Stimulated activated CD4-positive, alpha-beta T cell treated with anti-CD3 and anti-CD28 coated beads, TNF-alpha, amount 100 ng/mL, for 48 hours (primary cell): ENCODE measurements at regions not wholly inside any gene's neighbourhood (a gene's known extent, or its start where the extent isn't known, plus 50 kb on each side); places are given as distances from the start of the nearest gene placed in this dataset.
"Not testable (repeated sequence)": the region's sequence is repeated elsewhere in the genome, so short reads cannot be mapped to it uniquely, and the experiment has no call there.

ENCODE experiments used
- DNase-seq, 3 donors: peaks; one replicate each; pipeline ENCODE4 v3.0.0-alpha.2; 2020; ENCODE audit warnings: low read depth in 3 of 3

GRCh38 chr9:81022177-81022576 is 667.2 kb downstream of the TLE1 start:
- DNase-seq = no peak

- not testable (repeated sequence) for DNase-seq
Observed at GRCh38 chr9:81014945-81015344, 674.4 kb downstream of the TLE1 start.

- not testable (repeated sequence) for DNase-seq
Observed at GRCh38 chr9:81013191-81013590, 676.2 kb downstream of the TLE1 start.

- no peak for DNase-seq
Observed at GRCh38 chr9:81002906-81003305, 686.4 kb downstream of the TLE1 start.

GRCh38 chr9:81002242-81002641 is 687.1 kb downstream of the TLE1 start:
- DNase-seq = peak in 1 of 3 donors; percentile 0

GRCh38 chr9:80995759-80996158 is 693.6 kb downstream of the TLE1 start:
- no peak for DNase-seq

- no peak for DNase-seq
Observed at GRCh38 chr9:80994892-80995291, 694.5 kb downstream of the TLE1 start.

GRCh38 chr9:80985595-80985994 is 703.8 kb downstream of the TLE1 start:
- not testable (repeated sequence) for DNase-seq

- DNase-seq = no peak
Observed at GRCh38 chr9:80976403-80976802, 712.9 kb downstream of the TLE1 start.

- not testable (repeated sequence) for DNase-seq
Observed at GRCh38 chr9:80970377-80970776, 719.0 kb downstream of the TLE1 start.

GRCh38 chr9:80968611-80969010 is 720.7 kb downstream of the TLE1 start:
- DNase-seq = no peak

GRCh38 chr9:80964914-80965313 is 724.4 kb downstream of the TLE1 start:
- DNase-seq = no peak

GRCh38 chr9:80964374-80964773 is 725.0 kb downstream of the TLE1 start:
- DNase-seq = no peak

GRCh38 chr9:80957801-80958200 is 731.5 kb downstream of the TLE1 start:
- no peak for DNase-seq

- DNase-seq = no peak
Observed at GRCh38 chr9:80954521-80954920, 734.8 kb downstream of the TLE1 start.

GRCh38 chr9:80952363-80952922 is 736.9 kb downstream of the TLE1 start:
- DNase-seq = no peak

- no peak for DNase-seq
Observed at GRCh38 chr9:80951675-80952074, 737.7 kb downstream of the TLE1 start.

- no peak for DNase-seq
Observed at GRCh38 chr9:80948876-80949275, 740.5 kb downstream of the TLE1 start.

- DNase-seq = no peak
Observed at GRCh38 chr9:80948066-80948465, 741.3 kb downstream of the TLE1 start.

- DNase-seq = no peak
Observed at GRCh38 chr9:80946496-80947170, 742.7 kb downstream of the TLE1 start.

GRCh38 chr9:80945436-80945835 is 743.9 kb downstream of the TLE1 start:
- no peak for DNase-seq

- DNase-seq = no peak
Observed at GRCh38 chr9:80937645-80938044, 751.7 kb downstream of the TLE1 start.

GRCh38 chr9:80934095-80934494 is 755.3 kb downstream of the TLE1 start:
- no peak for DNase-seq
